ENCODE measurements at regions not wholly inside any gene's neighbourhood (a gene's known extent, or its start where the extent isn't known, plus 50 kb on each side); places are given as distances from the start of the nearest gene placed in this dataset.

DNA sequence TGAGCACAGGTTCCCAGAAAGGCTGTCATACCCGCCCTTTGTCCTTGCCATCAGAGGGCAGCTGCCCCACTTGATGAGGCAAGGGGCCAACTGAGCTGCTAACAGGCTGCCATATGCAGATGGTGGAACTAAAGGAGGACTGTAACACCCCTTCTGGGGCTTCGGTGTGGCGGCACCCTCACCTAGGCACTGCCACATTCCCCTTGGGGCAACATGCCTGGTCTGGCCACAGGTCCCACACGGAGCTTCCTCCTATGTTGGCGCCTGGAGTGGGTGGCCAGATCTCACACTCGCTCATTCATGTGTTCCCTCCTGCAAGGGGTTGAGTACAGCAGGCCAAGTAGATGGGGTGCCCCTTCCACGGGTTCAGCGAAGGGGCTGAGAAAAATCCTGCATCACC, 777.4 kb upstream of the CHD1 start:
- no peak for DNase-seq
- TF ChIP-seq, protein P1, sequence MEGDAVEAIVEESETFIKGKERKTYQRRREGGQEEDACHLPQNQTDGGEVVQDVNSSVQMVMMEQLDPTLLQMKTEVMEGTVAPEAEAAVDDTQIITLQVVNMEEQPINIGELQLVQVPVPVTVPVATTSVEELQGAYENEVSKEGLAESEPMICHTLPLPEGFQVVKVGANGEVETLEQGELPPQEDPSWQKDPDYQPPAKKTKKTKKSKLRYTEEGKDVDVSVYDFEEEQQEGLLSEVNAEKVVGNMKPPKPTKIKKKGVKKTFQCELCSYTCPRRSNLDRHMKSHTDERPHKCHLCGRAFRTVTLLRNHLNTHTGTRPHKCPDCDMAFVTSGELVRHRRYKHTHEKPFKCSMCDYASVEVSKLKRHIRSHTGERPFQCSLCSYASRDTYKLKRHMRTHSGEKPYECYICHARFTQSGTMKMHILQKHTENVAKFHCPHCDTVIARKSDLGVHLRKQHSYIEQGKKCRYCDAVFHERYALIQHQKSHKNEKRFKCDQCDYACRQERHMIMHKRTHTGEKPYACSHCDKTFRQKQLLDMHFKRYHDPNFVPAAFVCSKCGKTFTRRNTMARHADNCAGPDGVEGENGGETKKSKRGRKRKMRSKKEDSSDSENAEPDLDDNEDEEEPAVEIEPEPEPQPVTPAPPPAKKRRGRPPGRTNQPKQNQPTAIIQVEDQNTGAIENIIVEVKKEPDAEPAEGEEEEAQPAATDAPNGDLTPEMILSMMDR (IDR thresholded peaks at IDR 0.05) = no peak
- Histone ChIP-seq H3K27me3 (ENCODE audit: control insufficient read depth in 2 of 2, insufficient read depth in 2 of 2, low read length in 2 of 2) (no peaks in the 10 kb centered on the region), H3K27ac (ENCODE audit: low read depth in 1 of 2, low read length in 2 of 2) (no peak overlapping the region), H3K9me3 (replicated peaks in 1 of 2; ENCODE audit: control insufficient read depth in 1 of 2, insufficient read depth in 1 of 2, low read length in 2 of 2) (peaks cover 0 to 10% of the 10 kb centered on the region in 2 donors), H3K36me3 (replicated peaks in 1 of 2; ENCODE audit: control insufficient read depth in 1 of 2, insufficient read depth in 2 of 2, low read length in 2 of 2) (no peaks in the 10 kb centered on the region), H4K20me1 (ENCODE audit: insufficient read depth, low read length) (no peaks in the 10 kb centered on the region), H3K4me3 (replicated peaks in 1 of 3; ENCODE audit: low read depth in 2 of 3, low read length in 3 of 3) (no peak overlapping the region), H2AFZ (ENCODE audit: insufficient read depth, low read depth, low read length, poor library complexity, severe bottlenecking) (no peak overlapping the region), H3K9ac (ENCODE audit: insufficient read depth, low read length, poor library complexity, severe bottlenecking) (no peak overlapping the region), H3K4me1 (ENCODE audit: control insufficient read depth in 1 of 2, insufficient read depth in 2 of 2, low read length in 2 of 2) (no peaks in the 10 kb centered on the region), H3K79me2 (ENCODE audit: insufficient read depth, low read length) (no peaks in the 10 kb centered on the region), H3K4me2 (replicated peaks; ENCODE audit: extremely low read depth, low read length, poor library complexity, severe bottlenecking) (no peak overlapping the region)
- Mint-ChIP-seq H3K36me3 (no peaks in the 10 kb centered on the region), H3K4me1 (no peaks in the 10 kb centered on the region), H3K4me3 (no peak overlapping the region), H3K27ac (no peak overlapping the region), H3K9me3 (peaks cover 0 to 10% (median 4%) of the 10 kb centered on the region in 7 donors), H3K27me3 (ENCODE audit: low read depth in 3 of 3) (no peaks in the 10 kb centered on the region)
- 87% methylated on average over 5 of the region's 8 CpGs for WGBS (ENCODE audit: insufficient coverage)
- intact Hi-C loops (cut with micrococcal nuclease) = no loop called here

DNA sequence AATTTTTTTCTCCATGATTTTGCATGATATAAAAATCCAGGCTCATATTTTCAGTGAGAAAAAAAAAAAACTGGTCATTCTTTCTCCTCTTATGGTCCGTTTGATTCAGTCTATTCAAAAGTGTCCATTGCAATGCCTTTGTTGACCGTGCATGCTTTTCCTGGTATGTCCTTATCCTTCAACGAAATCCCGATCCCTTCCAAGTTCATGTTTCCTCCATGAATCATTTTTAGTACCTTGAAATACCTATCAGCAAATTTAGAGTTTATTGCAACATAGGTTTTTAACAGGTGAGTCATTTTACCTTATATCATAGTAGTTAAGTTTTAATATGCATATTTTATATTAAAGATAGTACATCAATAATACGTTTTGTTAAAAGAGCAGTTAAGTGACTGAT, 773.8 kb upstream of the CHD1 start:
- Histone ChIP-seq H3K79me2 (ENCODE audit: insufficient read depth, low read length) (no peaks in the 10 kb centered on the region), H3K4me1 (ENCODE audit: control insufficient read depth in 1 of 2, insufficient read depth in 2 of 2, low read length in 2 of 2) (no peaks in the 10 kb centered on the region), H3K36me3 (replicated peaks in 1 of 2; ENCODE audit: control insufficient read depth in 1 of 2, insufficient read depth in 2 of 2, low read length in 2 of 2) (no peaks in the 10 kb centered on the region), H3K4me3 (replicated peaks in 1 of 3; ENCODE audit: low read depth in 2 of 3, low read length in 3 of 3) (no peak overlapping the region), H3K27me3 (ENCODE audit: control insufficient read depth in 2 of 2, insufficient read depth in 2 of 2, low read length in 2 of 2) (no peaks in the 10 kb centered on the region), H4K20me1 (ENCODE audit: insufficient read depth, low read length) (no peaks in the 10 kb centered on the region), H3K27ac (ENCODE audit: low read depth in 1 of 2, low read length in 2 of 2) (no peak overlapping the region), H3K9me3 (replicated peaks in 1 of 2; ENCODE audit: control insufficient read depth in 1 of 2, insufficient read depth in 1 of 2, low read length in 2 of 2) (peaks cover 0 to 5% of the 10 kb centered on the region in 2 donors), H3K9ac (ENCODE audit: insufficient read depth, low read length, poor library complexity, severe bottlenecking) (no peak overlapping the region), H2AFZ (ENCODE audit: insufficient read depth, low read depth, low read length, poor library complexity, severe bottlenecking) (no peak overlapping the region), H3K4me2 (replicated peaks; ENCODE audit: extremely low read depth, low read length, poor library complexity, severe bottlenecking) (no peak overlapping the region)
- TF ChIP-seq, protein P1 (IDR thresholded peaks at IDR 0.05) = no peak
- Mint-ChIP-seq H3K27ac (no peak overlapping the region), H3K36me3 (no peaks in the 10 kb centered on the region), H3K9me3 (peaks cover 0 to 7% (median 4%) of the 10 kb centered on the region in 7 donors), H3K4me1 (no peaks in the 10 kb centered on the region), H3K27me3 (ENCODE audit: low read depth in 3 of 3) (no peaks in the 10 kb centered on the region), H3K4me3 (no peak overlapping the region)
- WGBS (ENCODE audit: insufficient coverage) = 100% methylated on average over 2 of the region's 5 CpGs
- intact Hi-C loops (cut with micrococcal nuclease) = no loop called here
- no peak for DNase-seq
